GM21723 (cell line): ENCODE measurements at regions not wholly inside any gene's neighbourhood (a gene's known extent, or its start where the extent isn't known, plus 50 kb on each side); places are given as distances from the start of the nearest gene placed in this dataset.
"Not testable (repeated sequence)": the region's sequence is repeated elsewhere in the genome, so short reads cannot be mapped to it uniquely, and the experiment has no call there.

Source experiments
- ATAC-seq: cut with Tn5 transposase; IDR thresholded peaks from one replicate; pipeline ENCODE4 v1.9.1; 2021; ENCODE audit warnings: mild to moderate bottlenecking, moderate library complexity; ENCODE audit not compliant: unreplicated experiment

DNA sequence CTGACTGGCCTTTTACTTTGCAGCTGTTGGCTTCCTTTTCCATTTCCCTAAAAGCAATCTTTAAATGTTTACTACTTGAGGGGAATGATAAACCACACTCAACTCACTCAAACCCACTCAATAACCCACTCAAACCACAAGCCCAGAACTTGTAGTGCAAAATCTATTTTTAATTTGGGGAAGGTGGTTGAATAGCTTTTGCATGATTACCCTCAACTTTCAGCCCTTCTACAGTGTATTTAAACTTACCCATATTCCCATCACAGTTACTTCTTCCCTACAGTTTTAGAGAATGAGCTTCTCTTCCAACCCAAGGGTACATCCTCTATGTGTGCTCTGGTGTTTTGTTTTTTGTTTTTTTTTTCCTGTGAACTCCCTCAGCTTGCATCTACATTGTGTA, 636.1 kb downstream of the TDRD15 start:
- ATAC-seq, result no peak

- no peak for ATAC-seq
Measured at GRCh38 chr2:21761361-21761760, 637.6 kb downstream of the TDRD15 start.

DNA sequence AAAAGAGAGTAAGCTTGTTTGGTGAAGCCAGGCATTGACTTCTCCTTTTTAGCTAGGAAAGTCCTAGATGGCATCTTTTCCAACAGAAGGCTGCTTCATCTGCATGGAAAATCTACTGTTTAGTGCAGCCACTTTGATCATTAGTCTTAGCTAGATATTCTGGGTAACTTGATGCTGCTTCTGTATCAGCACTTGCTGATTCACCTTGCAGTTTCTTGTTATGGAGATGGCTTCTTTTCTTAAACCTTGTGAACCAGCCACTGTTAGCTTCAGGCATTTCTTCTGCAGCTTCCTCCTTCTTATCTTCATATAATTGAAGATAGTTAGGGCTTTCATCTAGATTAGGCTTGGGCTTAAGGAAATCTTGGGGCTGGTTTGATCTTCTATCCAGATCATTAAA, 639.7 kb downstream of the TDRD15 start:
- ATAC-seq, result no peak

- ATAC-seq, result no peak
Measured at GRCh38 chr2:21770787-21771186, 647.0 kb downstream of the TDRD15 start.

- no peak for ATAC-seq
Measured at GRCh38 chr2:21772624-21773023, 648.9 kb downstream of the TDRD15 start.

DNA sequence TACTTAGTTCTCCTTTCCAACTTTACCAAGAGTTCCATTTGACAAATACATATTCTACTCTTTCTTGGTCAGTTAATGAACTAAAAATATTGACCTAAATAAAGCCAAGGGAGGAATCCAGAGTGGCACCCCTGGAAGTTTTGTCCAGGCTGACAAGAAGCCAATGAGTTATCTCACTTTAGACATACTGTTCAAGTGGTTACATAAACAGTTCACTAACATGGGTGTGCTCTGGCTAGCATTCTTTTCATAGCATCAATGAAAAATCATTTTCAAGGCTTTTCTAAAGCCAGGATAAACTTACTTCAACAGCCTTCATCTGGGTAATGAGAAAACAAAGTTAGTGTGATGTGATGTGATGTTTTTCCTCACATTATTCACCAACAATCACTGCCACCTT, 649.4 kb downstream of the TDRD15 start:
- ATAC-seq, result no peak

DNA sequence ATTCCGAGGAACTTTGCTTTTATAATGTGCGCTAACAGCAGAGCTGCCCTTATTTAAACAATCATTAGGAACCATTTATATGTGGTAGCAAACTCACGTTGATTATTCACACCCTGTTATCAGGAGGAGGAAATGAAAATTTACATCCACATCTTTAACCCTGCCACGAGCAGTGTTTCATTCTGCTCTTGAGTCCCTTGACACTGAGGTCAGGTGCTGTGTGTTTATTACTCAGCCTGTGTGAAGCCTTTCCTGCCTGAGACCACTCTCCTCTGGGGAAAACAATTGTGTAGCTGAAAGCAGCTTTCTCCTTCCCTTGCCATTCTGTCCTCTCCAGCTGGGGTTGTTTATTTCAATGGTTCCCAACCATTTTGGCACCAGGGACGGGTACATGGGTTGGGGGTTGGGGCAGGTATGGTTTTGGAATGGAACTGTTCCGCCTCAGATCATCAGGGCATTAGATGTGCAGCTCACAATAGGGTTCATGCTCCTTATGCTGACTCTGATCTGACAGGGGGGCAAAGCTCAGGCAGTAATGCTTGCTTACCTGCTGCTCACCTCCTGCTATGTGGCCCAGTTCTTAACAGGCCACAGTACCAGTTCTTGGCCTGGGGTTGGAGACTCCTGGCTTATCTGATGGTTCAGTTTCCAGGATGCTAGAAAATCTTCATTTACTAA, 651.1 kb downstream of the TDRD15 start:
- no peak for ATAC-seq

GRCh38 chr2:21779786-21780185, 656.0 kb downstream of the TDRD15 start:
- ATAC-seq, result no peak

DNA sequence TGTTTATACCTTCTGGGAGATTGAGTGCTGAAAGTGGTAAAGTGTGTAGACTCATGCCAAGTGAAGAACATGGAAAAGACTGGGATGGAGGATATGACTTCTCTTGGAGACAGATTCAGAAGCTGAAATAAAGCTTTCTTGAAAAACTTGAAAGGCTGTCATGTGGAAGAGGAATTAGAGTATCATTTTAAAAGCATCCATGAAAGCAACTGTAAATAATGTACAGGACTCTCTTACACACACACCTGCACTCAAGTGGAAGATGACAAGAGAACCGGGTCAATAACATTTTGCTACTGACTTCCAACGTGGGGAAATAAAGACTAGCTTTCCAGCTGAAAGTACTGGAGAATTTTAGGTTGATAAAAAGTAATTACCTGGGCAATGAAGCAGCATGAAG, 658.2 kb downstream of the TDRD15 start:
- no peak for ATAC-seq

DNA sequence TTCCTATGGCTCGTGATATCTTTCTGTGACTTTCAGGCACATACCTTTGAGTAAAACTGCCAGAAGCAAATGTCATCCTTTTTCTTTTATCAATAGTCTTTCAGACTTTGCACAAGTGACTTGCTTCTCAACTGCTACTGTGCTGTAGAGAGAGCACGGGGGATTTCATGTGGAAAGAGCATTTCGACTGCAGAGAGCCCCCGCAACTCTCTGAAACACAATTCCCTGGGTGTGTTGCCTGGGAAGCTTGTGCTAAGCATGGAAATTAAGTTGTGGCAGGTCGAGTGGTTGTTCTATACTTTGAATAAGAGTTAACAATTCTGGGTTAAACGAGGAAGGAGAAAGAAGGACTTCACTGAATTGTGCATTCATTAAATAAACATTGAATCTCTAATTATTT, 659.1 kb downstream of the TDRD15 start:
- no peak for ATAC-seq

- no peak for ATAC-seq
Measured at GRCh38 chr2:21787941-21788340, 664.2 kb downstream of the TDRD15 start.

GRCh38 chr2:21790311-21790710, 666.5 kb downstream of the TDRD15 start:
- not testable (repeated sequence) for ATAC-seq

GRCh38 chr2:21792571-21792970, 668.8 kb downstream of the TDRD15 start:
- no peak for ATAC-seq

GRCh38 chr2:21793461-21793860, 669.7 kb downstream of the TDRD15 start:
- ATAC-seq, result no peak

- ATAC-seq, result no peak
Measured at GRCh38 chr2:21794611-21795010, 670.8 kb downstream of the TDRD15 start.

- ATAC-seq, result no peak
Measured at GRCh38 chr2:21800356-21800755, 676.6 kb downstream of the TDRD15 start.

GRCh38 chr2:21803550-21803949, 679.8 kb downstream of the TDRD15 start:
- ATAC-seq, result no peak

DNA sequence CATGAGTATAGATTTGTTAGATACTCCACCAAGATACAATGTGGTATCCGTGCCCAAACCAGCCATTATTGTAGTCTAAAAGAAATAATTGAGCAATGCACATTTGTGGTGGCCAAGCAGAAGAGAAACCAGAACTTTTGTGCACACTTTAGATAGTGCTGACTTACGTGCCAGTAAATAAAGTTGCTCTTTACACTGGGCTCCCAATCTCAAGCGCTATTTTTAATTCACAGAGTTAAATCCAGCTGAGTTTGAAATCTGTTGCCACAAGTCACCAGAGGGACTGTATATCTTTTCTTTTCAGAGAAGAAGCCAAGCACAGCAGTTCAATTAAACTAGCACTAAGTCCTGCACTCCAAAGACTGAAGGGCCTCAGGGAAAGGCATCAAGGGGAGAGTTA, 680.4 kb downstream of the TDRD15 start:
- no peak for ATAC-seq

- ATAC-seq, result no peak
Measured at GRCh38 chr2:21811541-21811940, 687.8 kb downstream of the TDRD15 start.

GRCh38 chr2:21812766-21813165, 689.0 kb downstream of the TDRD15 start:
- ATAC-seq, result no peak

- no peak for ATAC-seq
Measured at GRCh38 chr2:21814588-21815149, 690.9 kb downstream of the TDRD15 start.

GRCh38 chr2:21818212-21818795, 694.5 kb downstream of the TDRD15 start:
- ATAC-seq, result no peak

- ATAC-seq, result no peak
Measured at GRCh38 chr2:21819454-21819853, 695.7 kb downstream of the TDRD15 start.
